ENCODE measurements at regions not wholly inside any gene's neighbourhood (a gene's known extent, or its start where the extent isn't known, plus 50 kb on each side); places are given as distances from the start of the nearest gene placed in this dataset.

GRCh38 chrX:63471004-63471403, 119.9 kb upstream of the SPIN4 start:
- TF ChIP-seq CTCF (conservative IDR thresholded peaks at IDR 0.05 in 1 of 2, IDR thresholded peaks at IDR 0.05 in 1 of 2; ENCODE audit: extremely low read depth in 1 of 2, insufficient read depth in 1 of 2, low read depth in 1 of 2, low read length in 2 of 2) (no peak), EZH2 (IDR thresholded peaks at IDR 0.05; ENCODE audit: borderline replicate concordance, low read length) (no peak)
